PC-9 (cell line): ENCODE measurements at regions not wholly inside any gene's neighbourhood (a gene's known extent, or its start where the extent isn't known, plus 50 kb on each side); places are given as distances from the start of the nearest gene placed in this dataset.

Experiments
- CTCF ChIP-seq: fragments of 200-600 bp; sonication (generic); conservative IDR thresholded peaks from 2 replicates; pipeline ENCODE4 v1.6.1; 2017; ENCODE audit warnings: mixed run types, antibody characterized with exemption, mild to moderate bottlenecking, moderate library complexity
- EZH2 ChIP-seq: fragments of 200-600 bp; sonication (generic); IDR thresholded peaks from 2 replicates; pipeline ENCODE4 v1.8.0; 2017; ENCODE audit warnings: antibody characterized with exemption, low read depth

DNA sequence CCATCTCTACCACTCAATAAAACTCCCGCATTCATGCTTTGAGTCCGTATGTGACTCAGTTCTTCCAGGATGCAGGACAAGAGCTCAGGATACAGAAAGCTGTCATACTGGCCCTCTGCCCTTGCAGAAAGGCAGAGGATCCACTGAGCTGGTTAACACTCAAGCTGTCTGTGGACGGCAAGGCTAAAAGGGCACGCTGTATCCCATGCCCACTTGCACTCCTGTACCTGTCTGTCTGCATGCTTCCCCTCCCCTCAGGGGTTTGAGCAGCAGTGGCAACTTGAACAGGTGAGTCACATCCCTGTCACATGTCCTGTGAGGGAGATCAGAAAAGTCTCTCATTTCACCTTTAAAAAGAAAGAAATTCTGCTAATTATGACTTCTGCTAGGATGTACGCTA, 293.8 kb downstream of the HS3ST3B1 start:
- TF ChIP-seq CTCF (no peak), EZH2 (no peak)
